ENCODE measurements at regions not wholly inside any gene's neighbourhood (a gene's known extent, or its start where the extent isn't known, plus 50 kb on each side); places are given as distances from the start of the nearest gene placed in this dataset.

- no peak for TF ChIP-seq ZNF717 (CRISPR knock-in tag; IDR thresholded peaks at IDR 0.05)
- TF ChIP-seq MCM7 (IDR thresholded peaks at IDR 0.05), result no peak
- TF ChIP-seq KAT2B (IDR thresholded peaks at IDR 0.05; ENCODE audit: low read depth, low read length), result no peak
- no peak for TF ChIP-seq SMARCE1 (IDR thresholded peaks at IDR 0.05)
Observed at GRCh38 chr4:13268703-13269102, 215.4 kb downstream of the RAB28 start (continued).

- FAIRE-seq, result no peak
- H3K4me2 ChIP-seq (ENCODE audit: insufficient read depth, low read length), result no peak overlapping the region
- TF ChIP-seq MYBL2 (IDR thresholded peaks at IDR 0.05; ENCODE audit: low read depth) (no peak), MYBL2 (CRISPR knock-in tag; IDR thresholded peaks at IDR 0.05; ENCODE audit: borderline replicate concordance) (no peak), FOXO4 (CRISPR knock-in tag; IDR thresholded peaks at IDR 0.05) (no peak)
- no peaks in the 10 kb centered on the region for H4K20me1 ChIP-seq (replicated peaks; ENCODE audit: control insufficient read depth, insufficient read depth, low read length)
- ATAC-seq, result no peak
- 5% methylated on average over 4 of the region's 4 CpGs for WGBS (ENCODE audit: insufficient coverage, low coverage, missing lambda C conversion rate)
- no TSS peak for BruUV-seq (replicated peaks)
- no peaks in the 10 kb centered on the region for H3K27me3 ChIP-seq (ENCODE audit: control insufficient read depth in 2 of 2, insufficient read depth in 2 of 2, low read length in 2 of 2)
- ChIA-PET POLR2A (no interaction called here), CTCF (ENCODE audit: low intra/inter-chr PET ratio) (no interaction called here)
- no peaks in the 10 kb centered on the region for H3K9me1 ChIP-seq (ENCODE audit: control insufficient read depth, insufficient read depth, low read length)
- H3K36me3 ChIP-seq (ENCODE audit: control insufficient read depth, insufficient read depth, low read length), result no peaks in the 10 kb centered on the region
- H3K9me3 ChIP-seq (replicated peaks; ENCODE audit: control insufficient read depth, insufficient read depth, low read depth, low read length), result no peaks in the 10 kb centered on the region
- intact Hi-C loops (cut with micrococcal nuclease) (no loop called here), in situ Hi-C loops (cut with MboI) (no loop called here)
- no peak overlapping the region for H3K9ac ChIP-seq (ENCODE audit: insufficient read depth in 1 of 2, low read depth in 2 of 2, low read length in 2 of 2)
- H3K79me2 ChIP-seq (ENCODE audit: control insufficient read depth, insufficient read depth, low read length), result no peaks in the 10 kb centered on the region
- no peak overlapping the region for H3K4me3 ChIP-seq
- no peak for DNase-seq (ENCODE audit: extremely low read depth in 1 of 4, low spot score in 3 of 4)
- H2AFZ ChIP-seq (ENCODE audit: low read depth, low read length), result no peak overlapping the region
- H3K27ac ChIP-seq (ENCODE audit: extremely low read depth, low read depth, low read length), result no peak overlapping the region
- no peaks in the 10 kb centered on the region for H3K4me1 ChIP-seq (replicated peaks in 1 of 2; ENCODE audit: control insufficient read depth in 2 of 2, insufficient read depth in 2 of 2, low read length in 2 of 2)
Observed at GRCh38 chr4:13268165-13268564, 216.0 kb downstream of the RAB28 start.

All from K562 (cell line).